ENCODE measurements at regions not wholly inside any gene's neighbourhood (a gene's known extent, or its start where the extent isn't known, plus 50 kb on each side); places are given as distances from the start of the nearest gene placed in this dataset.

DNA sequence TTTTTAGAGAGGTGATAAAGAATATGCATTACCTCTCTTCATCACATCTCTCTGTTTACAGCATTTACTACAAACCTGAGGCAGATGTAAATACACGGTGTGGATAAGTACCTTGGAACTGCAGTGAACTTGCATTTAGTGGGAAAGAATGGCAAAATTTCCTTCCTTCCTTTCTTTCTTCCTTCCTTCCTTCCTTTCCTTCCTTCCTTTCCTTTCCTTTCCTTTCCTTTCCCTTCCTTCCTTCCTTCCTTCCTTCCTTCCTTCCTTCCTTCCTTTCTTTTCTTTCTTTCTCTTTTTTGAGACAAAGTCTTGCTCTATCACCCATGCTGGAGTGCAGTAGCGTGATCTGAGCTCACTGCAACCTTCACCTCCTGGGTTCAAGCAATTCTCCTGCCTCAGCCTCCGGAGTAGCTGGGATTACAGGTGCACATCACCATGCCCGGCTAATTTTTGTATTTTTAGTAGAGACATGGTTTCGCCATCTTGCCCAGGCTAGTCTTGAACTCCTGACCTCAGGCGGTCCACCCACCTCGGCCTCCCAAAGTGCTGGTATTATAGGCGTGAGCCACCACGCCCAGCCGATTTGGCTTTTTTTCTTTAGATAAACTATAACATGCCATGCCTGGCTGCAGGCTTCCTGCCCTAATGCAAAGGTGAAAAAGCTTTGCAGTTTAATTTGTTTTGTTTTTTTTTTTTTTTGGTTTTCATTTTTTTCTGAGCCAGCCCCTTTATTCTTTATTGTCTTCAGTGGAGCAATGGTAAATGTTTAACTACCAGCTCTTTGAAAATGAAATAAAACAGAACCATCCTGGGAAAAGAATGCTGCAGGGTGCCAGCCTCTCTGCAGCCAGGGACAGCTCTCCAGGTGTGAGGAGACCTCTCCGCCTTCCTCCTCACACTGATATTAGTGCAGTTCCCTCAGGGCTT, 64.2 kb upstream of the NEDD9 start (continued):
- TF ChIP-seq PHF21A (CRISPR knock-in tag; IDR thresholded peaks at IDR 0.05) = no peak
- peak; percentile 43; the same call in 1 of the 2 replicates for TF ChIP-seq HMG20A (CRISPR knock-in tag; IDR thresholded peaks at IDR 0.05; ENCODE audit: borderline replicate concordance)
- TF ChIP-seq ZKSCAN5 (CRISPR knock-in tag; IDR thresholded peaks at IDR 0.05) = no peak
- TF ChIP-seq ZNF468 (CRISPR knock-in tag; IDR thresholded peaks at IDR 0.05) = no peak
- no peak for TF ChIP-seq SNAPC4 (CRISPR knock-in tag; IDR thresholded peaks at IDR 0.05)
- no peak for TF ChIP-seq ZSCAN25 (CRISPR knock-in tag; IDR thresholded peaks at IDR 0.05)
- no peak for TF ChIP-seq ZNF143 (CRISPR knock-in tag; IDR thresholded peaks at IDR 0.05)
- TF ChIP-seq SAFB2 (CRISPR knock-in tag; IDR thresholded peaks at IDR 0.05; ENCODE audit: borderline replicate concordance, low read depth) = no peak
- 0 out of 2 replicates have a peak, but pooled peaks have one; percentile 11 for TF ChIP-seq RCOR2 (CRISPR knock-in tag; IDR thresholded peaks at IDR 0.05)
- peak; percentile 18; the same call in 1 of the 2 replicates for TF ChIP-seq ZNF460 (CRISPR knock-in tag; IDR thresholded peaks at IDR 0.05; ENCODE audit: borderline replicate concordance)
- TF ChIP-seq MEIS2 (CRISPR knock-in tag; IDR thresholded peaks at IDR 0.05) = no peak
- TF ChIP-seq, protein P1, sequence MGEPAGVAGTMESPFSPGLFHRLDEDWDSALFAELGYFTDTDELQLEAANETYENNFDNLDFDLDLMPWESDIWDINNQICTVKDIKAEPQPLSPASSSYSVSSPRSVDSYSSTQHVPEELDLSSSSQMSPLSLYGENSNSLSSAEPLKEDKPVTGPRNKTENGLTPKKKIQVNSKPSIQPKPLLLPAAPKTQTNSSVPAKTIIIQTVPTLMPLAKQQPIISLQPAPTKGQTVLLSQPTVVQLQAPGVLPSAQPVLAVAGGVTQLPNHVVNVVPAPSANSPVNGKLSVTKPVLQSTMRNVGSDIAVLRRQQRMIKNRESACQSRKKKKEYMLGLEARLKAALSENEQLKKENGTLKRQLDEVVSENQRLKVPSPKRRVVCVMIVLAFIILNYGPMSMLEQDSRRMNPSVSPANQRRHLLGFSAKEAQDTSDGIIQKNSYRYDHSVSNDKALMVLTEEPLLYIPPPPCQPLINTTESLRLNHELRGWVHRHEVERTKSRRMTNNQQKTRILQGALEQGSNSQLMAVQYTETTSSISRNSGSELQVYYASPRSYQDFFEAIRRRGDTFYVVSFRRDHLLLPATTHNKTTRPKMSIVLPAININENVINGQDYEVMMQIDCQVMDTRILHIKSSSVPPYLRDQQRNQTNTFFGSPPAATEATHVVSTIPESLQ (CRISPR knock-in tag; conservative IDR thresholded peaks at IDR 0.05) = no peak
- peak; percentile 9; the same call in 1 of the 2 replicates for TF ChIP-seq GATAD2A (CRISPR knock-in tag; IDR thresholded peaks at IDR 0.05)
- 0 out of 2 replicates have a peak, but pooled peaks have one; percentile 36 for TF ChIP-seq KDM1A (CRISPR knock-in tag; IDR thresholded peaks at IDR 0.05)
- TF ChIP-seq, protein P2, sequence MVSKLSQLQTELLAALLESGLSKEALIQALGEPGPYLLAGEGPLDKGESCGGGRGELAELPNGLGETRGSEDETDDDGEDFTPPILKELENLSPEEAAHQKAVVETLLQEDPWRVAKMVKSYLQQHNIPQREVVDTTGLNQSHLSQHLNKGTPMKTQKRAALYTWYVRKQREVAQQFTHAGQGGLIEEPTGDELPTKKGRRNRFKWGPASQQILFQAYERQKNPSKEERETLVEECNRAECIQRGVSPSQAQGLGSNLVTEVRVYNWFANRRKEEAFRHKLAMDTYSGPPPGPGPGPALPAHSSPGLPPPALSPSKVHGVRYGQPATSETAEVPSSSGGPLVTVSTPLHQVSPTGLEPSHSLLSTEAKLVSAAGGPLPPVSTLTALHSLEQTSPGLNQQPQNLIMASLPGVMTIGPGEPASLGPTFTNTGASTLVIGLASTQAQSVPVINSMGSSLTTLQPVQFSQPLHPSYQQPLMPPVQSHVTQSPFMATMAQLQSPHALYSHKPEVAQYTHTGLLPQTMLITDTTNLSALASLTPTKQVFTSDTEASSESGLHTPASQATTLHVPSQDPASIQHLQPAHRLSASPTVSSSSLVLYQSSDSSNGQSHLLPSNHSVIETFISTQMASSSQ (IDR thresholded peaks at IDR 0.05; ENCODE audit: low read depth) = peak; percentile 86
- TF ChIP-seq, protein P2 (CRISPR knock-in tag; IDR thresholded peaks at IDR 0.05; ENCODE audit: borderline replicate concordance) = peak; percentile 79; the same call in 1 of the 2 replicates
- TF ChIP-seq NRL (CRISPR knock-in tag; IDR thresholded peaks at IDR 0.05; ENCODE audit: borderline replicate concordance) = 0 out of 2 replicates have a peak, but pooled peaks have one; percentile 19
- no peak for TF ChIP-seq ZBTB1 (CRISPR knock-in tag; IDR thresholded peaks at IDR 0.05; ENCODE audit: borderline replicate concordance)
- no peak for TF ChIP-seq TBP (CRISPR knock-in tag; IDR thresholded peaks at IDR 0.05)

Measured in HepG2 (cell line).